Gastroesophageal sphincter (tissue), 4 donors: ENCODE measurements at regions not wholly inside any gene's neighbourhood (a gene's known extent, or its start where the extent isn't known, plus 50 kb on each side); places are given as distances from the start of the nearest gene placed in this dataset.

Source experiments
- ATAC-seq: fragments of 150-250 bp; one replicate; pipeline ENCODE4 v1.9.1; 2016; ENCODE audit warnings: mild to moderate bottlenecking, moderate library complexity
- H3K27ac ChIP-seq, 4 donors: fragments of 200-600 bp; sonication (generic) in 3 of 4; 1 replicate in 3 of 4; 2 replicates in 1 of 4; pipeline ENCODE4 v1.5.1; 2016 to 2019
- H3K27me3 ChIP-seq: fragments of 200-600 bp; sonication (generic); one replicate; pipeline ENCODE4 v1.5.1; 2019
- H3K36me3 ChIP-seq, 2 donors: fragments of 200-600 bp; sonication (generic); one replicate each; pipeline ENCODE4 v1.5.1; 2019; ENCODE audit warnings: control low read depth in 1 of 2
- H3K4me1 ChIP-seq, 3 donors: fragments of 200-600 bp; sonication (generic); 1 replicate in 2 of 3; 2 replicates in 1 of 3; pipeline ENCODE4 v1.5.1; 2016 to 2019; ENCODE audit warnings: control low read depth in 2 of 3
- H3K4me3 ChIP-seq, 2 donors: fragments of 200-600 bp; sonication (generic); one replicate each; pipeline ENCODE4 v1.5.1; 2019; ENCODE audit warnings: mild to moderate bottlenecking in 1 of 2, moderate library complexity in 1 of 2
- H3K9me3 ChIP-seq, 3 donors: fragments of 200-600 bp; sonication (generic); one replicate each; pipeline ENCODE4 v1.5.1; 2017 to 2019; ENCODE audit warnings: control low read depth in 2 of 3
- EP300 ChIP-seq: sonication (generic); formaldehyde crosslinking; IDR thresholded peaks from one replicate; pipeline ENCODE4 v1.6.1; 2017; ENCODE audit warnings: antibody characterized with exemption, mild to moderate bottlenecking
- POLR2A ChIP-seq, 2 donors: fragments of 450-650 bp; IDR thresholded peaks; one replicate each; pipeline ENCODE4 v1.6.1; 2017; ENCODE audit warnings: antibody characterized with exemption in 2 of 2, mild to moderate bottlenecking in 2 of 2, moderate library complexity in 1 of 2
- POLR2AphosphoS5 ChIP-seq: sonication (generic); formaldehyde crosslinking; IDR thresholded peaks from one replicate; pipeline ENCODE4 v1.6.1; 2017; ENCODE audit warnings: antibody characterized with exemption
- WGBS, 2 donors: methylation state at CpG; one replicate each; pipeline ENCODE4 v1.1.5; 2018; ENCODE audit warnings: low coverage in 1 of 2; 5-methylcytosine and 5-hydroxymethylcytosine counted together
- TF ChIP-seq, protein P1 (sequence below), 4 experiments: fragments of 200-600 bp in 2 of 4; fragments of 450-650 bp in 2 of 4; sonication (generic) in 1 of 4; IDR thresholded peaks; one replicate each; pipeline ENCODE4 v1.5.1; 2017 to 2019; ENCODE audit warnings: antibody characterized with exemption in 4 of 4, mild to moderate bottlenecking in 2 of 4, moderate library complexity in 2 of 4

DNA sequence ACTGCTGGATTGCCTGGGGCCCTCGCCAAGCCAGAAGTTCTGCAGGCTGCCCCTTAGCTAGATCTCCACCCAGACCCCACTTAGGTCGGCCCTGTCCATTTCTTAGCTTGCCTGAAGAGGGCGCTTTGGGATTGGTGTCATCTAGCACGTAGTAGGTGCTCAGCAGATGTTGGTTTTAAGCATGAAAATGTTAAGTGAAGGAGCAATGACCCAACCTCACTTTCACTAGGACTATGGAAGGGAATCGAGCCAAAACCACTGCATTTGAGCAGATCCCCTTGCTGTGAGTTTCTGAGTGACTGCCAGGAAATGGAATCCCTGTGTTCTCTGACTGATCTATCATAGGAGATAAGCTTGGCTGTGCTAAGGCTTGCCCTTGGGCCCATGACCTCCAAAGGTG, 131.7 kb upstream of the EEPD1 start:
- Histone ChIP-seq H3K27me3 (no peaks in the 10 kb centered on the region), H3K9me3 (no peaks in the 10 kb centered on the region), H3K4me3 (no peak overlapping the region), H3K36me3 (no peaks in the 10 kb centered on the region), H3K4me1 (peaks cover 0 to 30% (median 0%) of the 10 kb centered on the region in 3 donors), H3K27ac (peak overlapping the region in 1 of 4 donors; percentile 45)
- TF ChIP-seq, protein P1, sequence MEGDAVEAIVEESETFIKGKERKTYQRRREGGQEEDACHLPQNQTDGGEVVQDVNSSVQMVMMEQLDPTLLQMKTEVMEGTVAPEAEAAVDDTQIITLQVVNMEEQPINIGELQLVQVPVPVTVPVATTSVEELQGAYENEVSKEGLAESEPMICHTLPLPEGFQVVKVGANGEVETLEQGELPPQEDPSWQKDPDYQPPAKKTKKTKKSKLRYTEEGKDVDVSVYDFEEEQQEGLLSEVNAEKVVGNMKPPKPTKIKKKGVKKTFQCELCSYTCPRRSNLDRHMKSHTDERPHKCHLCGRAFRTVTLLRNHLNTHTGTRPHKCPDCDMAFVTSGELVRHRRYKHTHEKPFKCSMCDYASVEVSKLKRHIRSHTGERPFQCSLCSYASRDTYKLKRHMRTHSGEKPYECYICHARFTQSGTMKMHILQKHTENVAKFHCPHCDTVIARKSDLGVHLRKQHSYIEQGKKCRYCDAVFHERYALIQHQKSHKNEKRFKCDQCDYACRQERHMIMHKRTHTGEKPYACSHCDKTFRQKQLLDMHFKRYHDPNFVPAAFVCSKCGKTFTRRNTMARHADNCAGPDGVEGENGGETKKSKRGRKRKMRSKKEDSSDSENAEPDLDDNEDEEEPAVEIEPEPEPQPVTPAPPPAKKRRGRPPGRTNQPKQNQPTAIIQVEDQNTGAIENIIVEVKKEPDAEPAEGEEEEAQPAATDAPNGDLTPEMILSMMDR (IDR thresholded peaks at IDR 0.05) = peak in 3 of 4 experiments; percentile 5 to 49 (median 34)
- TF ChIP-seq POLR2A (IDR thresholded peaks at IDR 0.05) = no peak
- no peak for ATAC-seq
- WGBS, 2 donors = 73 to 88% methylated on average over 2 to 3 of the region's 5 CpGs

DNA sequence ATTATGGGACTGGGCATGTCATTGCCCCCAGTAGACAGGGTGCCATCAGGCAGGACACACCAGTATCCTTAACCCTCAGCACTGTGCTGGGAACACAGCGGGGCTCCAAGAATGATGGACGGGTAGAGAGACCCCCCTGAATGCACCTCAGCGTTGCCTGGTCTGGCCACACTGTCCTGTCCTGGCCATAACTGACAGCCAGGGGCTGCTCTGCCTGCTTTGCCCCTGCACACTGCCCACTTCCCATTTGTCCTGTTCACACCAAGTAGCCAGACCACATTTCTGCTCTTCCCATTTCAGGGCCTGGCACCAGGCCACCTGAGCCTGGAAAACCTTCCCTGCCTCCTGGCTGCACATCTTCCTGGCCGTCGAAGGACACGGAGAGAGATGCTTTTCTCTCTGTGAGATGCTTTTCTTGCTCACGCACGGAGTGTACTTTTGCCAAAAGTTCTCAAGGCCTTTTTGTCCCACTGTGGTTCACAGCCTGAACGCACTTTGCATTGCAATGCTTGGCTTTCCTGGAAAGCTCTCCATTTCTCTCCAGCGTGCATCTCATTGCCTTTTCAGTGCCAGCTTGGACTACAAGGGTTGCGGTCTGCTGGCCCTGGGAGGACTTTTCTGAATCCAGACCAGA, 131.0 kb upstream of the EEPD1 start:
- 38 to 49% methylated on average over 5 to 8 of the region's 11 CpGs for WGBS, 2 donors
- peaks cover 0 to 30% (median 0%) of the 10 kb centered on the region in 3 donors for H3K4me1 ChIP-seq
- H3K27ac ChIP-seq = no peak overlapping the region
- TF ChIP-seq, protein P1 (IDR thresholded peaks at IDR 0.05) = peak in 1 of 4 experiments; percentile 14
- TF ChIP-seq POLR2A (IDR thresholded peaks at IDR 0.05) = no peak
- no peaks in the 10 kb centered on the region for H3K36me3 ChIP-seq
- ATAC-seq = no peak
- H3K9me3 ChIP-seq = no peaks in the 10 kb centered on the region
- no peak overlapping the region for H3K4me3 ChIP-seq
- no peaks in the 10 kb centered on the region for H3K27me3 ChIP-seq

DNA sequence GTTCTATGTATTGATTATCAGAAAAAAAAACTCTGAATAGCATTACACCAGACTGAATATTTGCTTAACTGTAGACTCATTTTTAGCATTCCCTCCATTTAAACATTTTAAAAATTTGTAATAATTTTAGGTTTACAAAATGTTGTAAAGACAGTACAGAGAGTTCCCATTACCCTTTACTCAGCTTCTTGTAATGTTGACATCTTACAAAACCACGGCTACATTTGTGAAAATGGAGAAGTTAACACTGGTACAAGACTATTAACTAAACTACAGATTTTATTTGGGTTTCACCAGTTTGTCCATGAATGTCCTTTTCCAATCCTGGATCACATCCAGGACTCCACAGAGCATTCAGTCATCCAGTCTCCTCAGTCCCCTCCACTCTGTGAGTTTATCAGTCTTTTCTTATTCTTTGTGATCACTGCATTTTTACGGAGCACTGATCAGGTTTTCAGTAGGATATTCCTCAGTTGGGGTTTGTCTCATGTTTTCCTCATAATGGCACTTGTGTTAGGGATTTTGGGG, 130.0 kb upstream of the EEPD1 start:
- Histone ChIP-seq H3K9me3 (no peaks in the 10 kb centered on the region), H3K36me3 (no peaks in the 10 kb centered on the region), H3K4me1 (peaks cover 0 to 30% (median 0%) of the 10 kb centered on the region in 3 donors), H3K27me3 (no peaks in the 10 kb centered on the region), H3K27ac (no peak overlapping the region), H3K4me3 (no peak overlapping the region)
- no peak for ATAC-seq
- TF ChIP-seq POLR2A (IDR thresholded peaks at IDR 0.05) (no peak), POLR2AphosphoS5 (no peak), EP300 (no peak)
- TF ChIP-seq, protein P1 (IDR thresholded peaks at IDR 0.05) = no peak
- WGBS, 2 donors = 71 to 83% methylated on average over 2 of the region's 2 CpGs

DNA sequence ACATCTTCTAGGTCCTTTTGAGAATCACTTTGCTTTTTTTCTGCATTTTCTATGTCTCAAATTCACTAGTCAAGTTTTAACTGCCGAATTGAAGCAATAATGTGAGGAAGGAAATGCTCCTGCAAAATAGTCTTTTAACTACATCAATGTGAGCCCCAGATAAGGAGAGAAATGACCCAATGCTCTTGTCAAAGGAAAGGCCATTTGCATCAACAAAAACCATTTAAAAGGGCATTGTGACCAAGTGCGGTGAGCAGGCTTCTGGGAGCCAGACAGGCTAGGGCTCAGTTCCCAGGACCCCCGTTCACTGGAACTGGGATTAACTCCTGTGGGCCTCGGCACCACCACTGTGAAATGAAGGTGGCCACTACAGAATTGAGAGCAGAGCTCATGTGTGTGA, 127.9 kb upstream of the EEPD1 start:
- H3K36me3 ChIP-seq = no peaks in the 10 kb centered on the region
- no peak overlapping the region for H3K27ac ChIP-seq
- H3K27me3 ChIP-seq = no peaks in the 10 kb centered on the region
- H3K9me3 ChIP-seq = no peaks in the 10 kb centered on the region
- no peak overlapping the region for H3K4me3 ChIP-seq
- WGBS, 2 donors = 70 to 94% methylated on average over 3 to 4 of the region's 4 CpGs
- ATAC-seq = no peak
- TF ChIP-seq EP300 (no peak), POLR2AphosphoS5 (no peak), POLR2A (IDR thresholded peaks at IDR 0.05) (no peak)
- TF ChIP-seq, protein P1 (IDR thresholded peaks at IDR 0.05) = no peak
- peaks cover 0 to 22% (median 0%) of the 10 kb centered on the region in 3 donors for H3K4me1 ChIP-seq

DNA sequence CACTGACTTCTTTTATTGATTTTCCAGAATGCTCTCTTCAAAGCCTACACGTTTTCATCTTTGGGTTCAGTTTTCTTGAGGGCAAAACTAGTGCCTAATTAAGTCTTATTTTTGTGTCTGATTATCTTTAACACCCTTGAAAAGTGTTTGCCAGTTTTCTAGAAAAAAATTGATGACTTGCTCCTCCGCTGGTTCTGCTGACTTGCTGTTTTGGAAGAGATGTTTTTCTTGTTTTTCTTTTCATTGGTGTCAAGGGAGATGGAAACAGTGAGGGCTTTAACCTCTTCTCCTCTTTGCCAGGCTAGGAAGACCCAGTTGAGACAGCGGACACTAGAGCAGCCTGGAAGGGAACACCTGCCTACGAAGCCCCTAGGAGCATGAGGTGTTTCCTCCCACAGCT, 123.7 kb upstream of the EEPD1 start:
- Histone ChIP-seq H3K4me1 (peaks cover 0 to 9% (median 0%) of the 10 kb centered on the region in 3 donors), H3K9me3 (no peaks in the 10 kb centered on the region), H3K36me3 (no peaks in the 10 kb centered on the region), H3K27me3 (no peaks in the 10 kb centered on the region), H3K27ac (no peak overlapping the region), H3K4me3 (no peak overlapping the region)
- TF ChIP-seq POLR2A (IDR thresholded peaks at IDR 0.05) (no peak), EP300 (no peak), POLR2AphosphoS5 (no peak)
- TF ChIP-seq, protein P1 (IDR thresholded peaks at IDR 0.05) = no peak
- 73 to 100% methylated on average over 1 to 3 of the region's 4 CpGs for WGBS, 2 donors
- no peak for ATAC-seq
